Hematopoietic multipotent progenitor cell treated with erythropoietin and hydrocortisone succinate and interleukin-3 and kit ligand, for 15 days (in vitro differentiated cells): ENCODE measurements at regions not wholly inside any gene's neighbourhood (a gene's known extent, or its start where the extent isn't known, plus 50 kb on each side); places are given as distances from the start of the nearest gene placed in this dataset.

ENCODE experiments used
- DNase-seq: peaks from one replicate; pipeline ENCODE4 v3.0.0-alpha.2; 2015; ENCODE audit warnings: low spot score

DNA sequence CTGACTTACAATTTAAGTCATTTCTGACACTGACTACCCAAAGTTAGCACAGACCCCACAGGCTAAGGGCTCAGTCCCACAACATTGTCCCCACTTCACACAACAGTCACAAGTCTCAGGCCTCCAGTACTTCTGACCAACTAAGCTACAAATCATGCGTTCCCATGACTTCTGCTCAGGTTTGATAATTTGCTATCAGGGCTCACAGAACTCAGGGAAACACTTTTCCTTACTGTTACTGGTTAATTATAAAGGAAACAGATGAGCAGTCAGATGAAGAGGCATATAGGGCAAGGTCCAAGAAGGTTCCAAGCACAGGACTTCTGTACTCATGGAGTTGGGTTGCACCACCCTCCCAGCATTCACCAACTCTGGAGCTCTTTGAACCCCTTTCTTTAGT, 151.2 kb upstream of the TNR start:
- no peak for DNase-seq

DNA sequence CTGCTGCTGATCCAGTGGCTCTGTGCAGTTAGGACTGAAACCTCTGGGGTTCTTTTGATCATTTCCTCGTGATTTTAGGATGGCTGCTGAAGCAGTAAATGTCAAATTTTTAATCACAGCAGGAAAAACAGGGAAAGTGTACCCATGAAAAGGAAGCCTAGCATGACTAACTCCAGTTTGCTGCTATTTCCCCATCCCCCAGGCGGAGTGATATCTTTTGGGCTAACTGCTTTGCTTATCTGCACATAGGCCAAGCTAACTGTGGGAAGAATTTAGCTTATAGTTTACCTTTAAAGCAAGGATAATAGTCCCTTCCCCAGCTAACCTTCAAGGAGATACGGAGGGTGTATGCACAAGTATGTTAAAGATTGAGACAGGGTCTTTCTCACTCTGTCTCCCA, 149.8 kb upstream of the TNR start:
- no peak for DNase-seq

DNA sequence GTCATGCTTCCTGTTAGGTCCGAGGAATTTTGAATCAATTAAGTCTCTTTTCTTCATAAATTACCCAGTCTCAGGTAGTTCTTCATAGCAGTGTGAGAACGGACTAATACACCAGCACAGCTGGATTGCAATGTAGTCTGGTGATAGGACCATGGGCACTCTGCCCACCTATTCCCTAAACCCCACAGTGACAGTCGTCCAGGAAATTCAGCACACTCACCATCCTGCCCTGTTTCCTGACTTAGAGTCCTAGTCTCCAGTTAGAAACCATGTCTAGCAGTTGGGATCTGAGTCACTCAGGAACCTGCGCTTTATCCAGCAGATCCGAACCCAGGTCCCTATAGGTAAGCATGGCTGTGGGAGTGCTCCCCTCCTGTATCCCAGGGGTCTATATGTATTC, 149.3 kb upstream of the TNR start:
- DNase-seq, result no peak

DNA sequence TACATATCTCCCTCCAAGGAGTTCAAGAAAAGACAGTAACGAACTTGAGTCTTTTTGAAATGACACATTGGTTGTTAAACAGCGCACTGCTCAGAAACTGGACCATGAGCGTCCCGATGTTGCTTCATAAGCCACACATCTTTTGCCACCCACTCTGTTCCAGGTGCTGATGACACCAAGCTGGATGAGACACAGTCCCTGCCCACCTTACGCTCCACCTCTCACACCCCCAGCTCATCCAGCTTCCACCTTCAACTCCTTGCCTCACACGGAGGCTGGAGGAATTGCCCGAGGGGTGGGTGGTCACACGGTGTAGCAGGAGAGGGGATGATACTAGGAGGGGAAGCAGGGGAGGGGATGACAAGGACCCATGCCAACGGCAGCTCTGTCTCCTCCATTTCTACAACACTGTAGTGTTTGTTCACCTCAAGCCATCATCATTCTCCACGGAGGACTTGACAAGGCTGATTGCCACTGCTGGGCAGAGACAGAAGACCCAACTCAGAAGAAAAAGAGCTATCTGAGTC, 148.5 kb upstream of the TNR start:
- no peak for DNase-seq

DNA sequence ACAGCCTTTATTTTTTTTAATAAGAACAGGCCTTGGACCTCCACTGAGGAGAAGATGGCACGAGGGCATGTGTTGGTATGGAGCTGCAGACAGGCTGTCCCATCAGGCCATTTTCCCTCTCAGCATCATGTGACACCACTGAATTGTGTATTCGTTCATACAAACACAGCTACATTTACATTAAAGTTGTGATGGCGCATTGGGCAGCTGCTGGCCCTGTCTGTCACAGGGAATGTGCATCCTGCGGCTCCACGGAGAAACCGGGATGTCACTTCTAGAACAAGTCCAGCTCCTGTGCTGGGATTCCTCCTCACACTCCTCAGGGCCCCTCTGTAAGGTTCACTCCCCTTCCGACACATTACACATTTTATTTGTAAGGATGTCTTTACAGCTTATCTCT, 147.6 kb upstream of the TNR start:
- no peak for DNase-seq

DNA sequence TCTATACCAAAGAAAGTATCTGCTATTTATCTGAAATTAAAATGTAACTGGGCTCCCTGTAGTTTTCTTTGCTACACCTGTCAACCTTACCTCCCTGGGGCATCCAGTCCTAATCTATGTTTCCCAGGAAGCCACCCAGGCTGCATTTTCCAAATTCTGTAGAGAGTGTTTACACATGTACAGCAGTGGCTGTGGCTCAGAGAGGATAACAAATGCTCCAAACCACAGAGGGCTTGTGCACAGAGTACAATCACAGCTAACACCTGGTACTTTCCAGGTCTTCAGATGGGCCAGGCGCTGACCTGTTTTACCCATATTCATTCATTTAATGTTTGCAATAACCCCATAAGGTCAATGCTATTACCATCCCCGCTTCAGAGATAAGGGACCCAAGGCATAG, 146.5 kb upstream of the TNR start:
- no peak for DNase-seq

DNA sequence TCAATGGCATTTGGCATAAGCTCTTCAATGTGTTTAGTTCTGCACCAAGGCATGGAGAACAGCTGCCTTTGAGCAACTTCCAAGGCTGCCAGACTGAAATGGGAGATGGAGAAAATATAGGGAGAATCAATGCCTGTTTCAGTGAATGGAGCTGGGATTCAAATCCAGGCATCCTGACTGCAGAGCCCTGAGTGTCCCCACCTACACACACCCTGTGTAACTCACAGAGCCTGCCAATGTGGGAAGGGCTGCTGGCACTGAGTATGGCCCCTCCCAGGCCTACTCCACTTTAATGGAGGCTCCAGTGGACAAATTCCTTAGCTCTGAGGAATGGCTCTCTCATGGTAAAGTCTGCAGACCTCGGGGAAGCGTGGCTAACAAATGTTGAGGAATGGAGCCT, 145.6 kb upstream of the TNR start:
- DNase-seq, result no peak

DNA sequence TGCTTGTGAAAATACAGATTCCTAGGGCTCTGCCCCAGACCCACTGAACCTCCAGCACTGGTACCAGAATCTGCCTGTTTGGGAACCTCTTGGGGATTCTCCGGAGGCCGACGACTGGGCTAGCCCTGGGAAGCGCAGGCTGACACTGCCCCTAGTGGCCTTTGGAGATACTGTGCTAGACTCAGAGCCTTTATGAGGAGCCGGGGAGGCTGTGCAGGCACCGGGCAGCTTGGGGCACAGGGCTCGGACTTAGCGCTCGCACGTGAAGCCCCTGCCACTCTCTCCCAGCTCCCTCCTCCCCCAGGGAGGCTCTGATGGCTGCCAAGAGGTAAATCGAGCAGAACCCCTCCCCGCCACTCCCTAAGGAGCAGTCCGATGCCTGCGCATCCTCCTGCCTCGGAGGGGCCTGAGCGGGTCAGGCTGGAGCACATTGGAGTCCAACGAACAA, 144.6 kb upstream of the TNR start:
- peak; percentile 31 for DNase-seq

DNA sequence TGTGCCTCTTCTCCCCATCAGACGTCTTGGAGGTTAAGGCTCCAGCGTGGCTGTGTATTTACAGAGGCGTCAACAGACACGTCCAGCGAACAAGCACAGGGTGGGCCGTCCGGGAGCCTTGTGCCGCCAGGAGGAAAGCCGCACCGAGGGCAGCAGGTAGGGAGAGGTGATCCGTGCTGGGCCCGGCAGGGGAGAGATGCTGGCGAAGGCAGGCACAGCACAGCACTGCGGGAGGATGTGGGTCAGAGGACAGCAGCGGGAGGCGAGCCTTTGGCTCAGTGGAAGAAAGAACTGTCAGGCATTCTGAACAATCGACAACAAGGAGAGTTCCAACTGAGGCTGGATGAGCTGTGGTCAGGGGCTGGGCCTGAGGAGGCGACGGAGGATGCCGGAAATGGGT, 144.1 kb upstream of the TNR start:
- DNase-seq, result no peak

DNA sequence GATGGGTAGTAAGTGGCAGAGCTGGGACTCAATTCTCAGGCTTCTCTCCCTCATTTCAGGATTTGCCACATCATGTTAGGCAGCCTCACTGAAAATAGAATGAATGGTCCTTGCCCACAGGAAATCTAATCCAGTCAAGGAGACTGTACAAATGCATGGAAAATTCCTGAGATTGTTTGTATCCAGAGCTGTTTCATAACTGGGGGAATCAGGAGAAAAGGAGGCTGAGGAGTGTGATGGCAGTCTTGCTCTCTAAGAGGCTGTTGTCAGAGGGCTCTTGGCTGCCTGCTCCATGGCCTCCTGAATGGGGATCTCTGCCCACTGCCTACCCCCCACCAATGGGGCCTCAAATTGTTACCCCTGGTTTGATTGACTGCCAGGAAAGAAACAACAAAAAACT, 141.9 kb upstream of the TNR start:
- DNase-seq, result no peak

DNA sequence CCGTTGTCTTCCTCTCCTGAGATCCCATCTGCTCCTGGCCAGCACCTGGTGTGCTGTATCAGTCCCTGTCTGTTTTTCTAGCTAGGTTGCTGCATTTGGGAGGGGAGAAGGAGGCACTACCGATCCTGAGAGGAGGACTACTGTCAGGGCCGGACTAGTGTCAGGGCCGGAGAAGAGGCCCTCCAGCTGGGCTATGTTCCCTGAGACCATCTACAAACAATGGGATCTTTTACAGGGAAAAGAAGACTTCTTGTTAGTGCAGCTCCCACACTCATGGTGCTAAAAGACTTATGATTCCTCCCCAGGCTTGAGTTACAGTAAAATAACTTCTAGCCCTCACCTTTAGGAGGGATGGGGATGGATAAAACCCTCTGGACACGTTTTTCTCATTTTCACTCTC, 141.0 kb upstream of the TNR start:
- no peak for DNase-seq

DNA sequence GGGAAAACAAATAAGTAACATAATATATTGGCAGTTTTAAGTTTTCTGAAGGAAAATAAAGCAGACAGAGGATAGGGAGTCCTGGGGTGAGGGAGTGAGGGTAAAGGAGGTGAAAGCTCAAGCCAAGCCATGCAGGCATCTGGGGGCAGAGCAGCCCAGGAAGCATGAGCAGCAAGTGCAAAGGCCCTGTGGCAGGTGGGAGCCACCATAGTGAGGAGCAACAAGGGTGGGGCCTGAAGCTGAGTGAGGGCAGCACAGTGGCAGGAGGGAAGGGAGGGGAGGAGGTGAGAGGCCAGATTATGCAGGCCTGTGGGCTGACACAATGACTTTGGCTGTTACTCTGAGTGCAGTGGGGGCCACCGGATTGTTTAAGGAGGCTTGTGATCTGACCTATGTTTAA, 138.8 kb upstream of the TNR start:
- DNase-seq, result no peak

DNA sequence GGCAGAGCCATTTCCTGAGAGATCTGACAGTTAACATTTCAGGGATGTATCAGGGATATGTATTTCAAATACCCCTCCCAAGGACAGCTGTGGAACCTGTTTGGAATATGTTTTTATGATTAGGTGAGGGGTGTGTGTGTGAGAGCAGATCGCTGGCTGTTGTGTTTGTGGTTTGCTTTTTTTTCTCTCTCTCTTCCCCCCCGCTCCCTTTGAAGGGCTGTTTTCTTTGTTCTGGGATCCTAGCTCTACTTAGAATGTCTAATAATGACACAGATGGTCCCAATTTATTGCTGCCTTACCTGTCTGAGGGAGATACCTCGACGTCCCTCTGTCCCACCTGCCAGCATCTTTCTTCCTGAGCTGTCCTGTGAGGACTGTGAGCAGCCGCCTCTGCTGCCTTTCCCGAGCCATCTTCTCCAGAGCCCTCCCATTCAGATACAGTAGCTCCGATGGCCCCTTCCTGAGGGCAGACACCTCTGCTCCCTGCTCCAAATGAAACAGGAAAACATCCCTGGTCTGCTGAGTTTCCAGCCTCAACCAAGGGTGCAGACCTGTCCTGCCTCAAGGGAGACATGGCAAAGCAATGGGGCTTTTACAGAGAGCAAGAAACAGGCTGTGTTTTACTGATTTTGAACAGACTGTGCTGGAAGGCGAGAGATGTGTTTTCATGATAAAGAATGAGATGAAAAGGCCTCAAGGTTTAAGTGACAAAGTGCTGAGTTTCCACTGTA, 138.0 kb upstream of the TNR start:
- DNase-seq, result no peak

DNA sequence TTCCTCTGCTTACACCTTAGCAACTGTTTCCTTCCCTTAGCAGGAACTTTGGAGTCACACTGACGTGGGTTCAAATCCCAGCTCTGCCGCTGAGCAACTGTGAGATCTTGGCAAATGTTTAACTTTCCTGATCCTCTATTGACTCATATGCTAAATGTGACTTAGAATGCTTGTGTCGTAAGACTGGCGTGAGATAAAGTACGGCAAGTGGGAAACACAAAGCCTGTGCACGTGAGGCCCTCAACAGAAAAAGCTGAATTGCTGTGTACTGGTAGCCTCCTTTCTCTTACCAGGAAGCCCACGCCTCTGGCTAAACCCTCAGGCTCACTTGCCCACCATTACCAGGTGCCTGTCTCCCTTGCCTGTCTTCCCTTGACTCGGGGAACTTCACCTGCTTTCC, 135.4 kb upstream of the TNR start:
- DNase-seq, result no peak

DNA sequence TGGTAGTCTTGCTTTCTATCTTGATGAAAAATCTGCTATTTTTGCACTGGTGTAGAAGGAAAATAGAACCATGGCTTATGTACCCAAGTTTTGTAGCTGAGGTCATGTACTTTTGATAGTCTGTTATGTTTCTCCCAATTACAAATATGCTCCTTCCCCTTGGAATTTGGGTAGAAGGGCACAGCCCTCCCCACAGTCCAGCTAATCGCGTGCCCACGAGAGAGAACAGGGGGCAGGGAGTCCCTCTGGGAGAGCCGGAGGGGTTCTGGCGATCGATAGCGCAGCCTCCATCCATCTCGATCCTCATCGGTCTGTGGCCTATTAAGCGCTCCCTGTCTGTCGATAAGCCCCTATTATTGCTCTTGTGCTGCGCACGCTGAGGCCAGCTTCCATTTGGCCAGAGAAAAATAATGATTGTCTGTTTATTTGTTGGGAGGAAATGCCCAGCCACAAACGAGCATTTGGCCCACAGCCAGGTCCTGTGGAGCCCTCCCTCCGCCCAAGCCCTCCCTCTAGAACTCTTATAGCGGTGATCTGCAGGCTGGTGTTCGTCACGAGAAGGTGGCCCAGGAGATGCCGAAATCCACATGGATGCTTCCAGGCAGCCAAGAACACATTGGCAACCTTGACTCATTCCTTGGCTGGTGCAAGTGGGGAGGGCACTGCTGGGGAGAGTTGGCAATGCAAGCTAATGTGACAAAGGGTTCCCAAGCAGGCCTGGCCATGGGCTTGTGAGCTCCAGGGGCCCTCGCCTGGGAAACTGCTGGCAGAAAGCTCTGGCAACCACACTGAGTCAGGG, 134.7 kb upstream of the TNR start:
- DNase-seq, result no peak

DNA sequence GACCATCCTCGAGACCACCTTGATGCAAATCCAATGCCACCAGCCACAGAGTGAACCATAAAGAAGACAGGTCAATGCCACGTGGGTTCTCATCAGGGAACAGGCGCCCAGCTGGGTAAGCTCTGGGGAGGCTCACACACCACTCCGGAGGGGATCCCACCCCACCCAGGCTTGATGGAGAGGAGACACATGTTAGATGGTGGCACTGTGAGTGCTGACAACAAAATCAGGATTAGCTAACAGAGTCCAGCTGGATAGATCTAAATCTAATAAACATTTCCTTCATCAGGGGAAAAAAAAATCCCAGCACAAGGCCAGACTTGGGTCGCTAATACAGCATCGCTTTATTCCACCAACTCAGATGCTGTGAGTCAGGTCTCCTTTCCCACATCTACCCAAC, 132.2 kb upstream of the TNR start:
- no peak for DNase-seq

DNA sequence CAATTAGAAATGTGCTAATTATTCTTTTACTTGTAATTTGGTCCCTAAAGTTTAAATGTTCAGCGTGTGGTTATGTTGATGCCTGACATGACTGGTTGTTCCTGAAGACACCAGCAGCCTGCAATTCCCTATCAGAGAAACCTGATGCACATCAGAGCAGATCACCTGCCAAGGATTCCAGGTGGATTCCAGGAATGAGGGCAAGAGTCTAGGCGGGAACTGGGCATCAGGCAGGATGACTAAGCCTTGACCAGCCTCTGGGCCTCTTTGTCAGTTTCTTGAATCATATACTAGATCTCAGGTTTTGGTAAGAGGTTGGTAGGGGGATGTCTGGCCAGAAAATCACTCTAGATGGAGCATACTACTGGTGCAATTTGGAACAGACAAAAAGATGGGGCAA, 130.7 kb upstream of the TNR start:
- DNase-seq, result no peak

DNA sequence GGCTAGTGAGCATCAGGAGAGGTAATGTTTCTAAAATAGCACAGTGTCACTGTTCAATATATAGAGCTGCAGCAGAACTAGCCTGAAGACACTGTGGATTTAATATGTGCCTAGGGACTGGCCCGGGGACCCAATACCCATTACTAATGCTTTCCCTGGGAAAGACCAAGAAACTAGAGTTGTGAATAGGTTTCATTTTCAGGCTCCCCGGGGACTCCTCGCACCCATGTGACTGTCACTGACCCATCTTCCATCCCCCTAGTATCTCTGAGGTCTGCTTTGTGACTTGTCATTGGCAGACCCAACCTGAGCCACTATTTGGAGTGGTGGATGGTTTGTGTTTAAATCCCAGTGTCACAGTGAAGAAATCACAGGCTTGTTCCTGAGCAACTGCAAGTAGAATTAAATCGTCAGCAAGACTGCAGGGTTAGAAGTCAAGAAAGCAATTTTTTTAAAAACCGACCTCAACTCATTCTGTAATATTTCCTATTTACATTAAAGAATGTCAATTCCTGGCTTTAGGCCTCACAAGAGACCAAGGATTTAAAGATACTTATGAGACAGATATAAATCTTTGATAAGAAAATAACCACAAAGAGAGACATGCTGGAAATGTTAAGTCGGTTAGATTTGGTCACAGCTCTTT, 130.0 kb upstream of the TNR start:
- DNase-seq, result no peak

DNA sequence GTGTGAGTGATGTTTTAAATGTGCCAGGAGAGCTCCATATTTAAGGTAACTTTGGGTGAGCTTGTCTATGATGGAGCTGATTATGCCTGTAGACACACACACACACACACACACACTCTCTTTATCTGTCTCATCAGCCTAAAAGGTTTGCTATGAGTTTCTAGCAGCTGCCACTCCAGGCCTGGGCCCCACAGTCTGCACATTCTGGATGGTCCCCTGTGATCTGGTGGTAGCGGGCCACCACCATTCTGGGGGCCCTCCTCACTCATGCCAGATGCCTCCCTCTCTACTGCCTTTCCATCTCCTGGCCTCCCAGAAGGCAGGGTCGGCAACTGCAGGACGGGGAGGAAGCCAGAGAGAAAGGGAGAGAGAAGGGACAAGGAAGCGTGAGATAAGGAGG, 129.2 kb upstream of the TNR start:
- no peak for DNase-seq

DNA sequence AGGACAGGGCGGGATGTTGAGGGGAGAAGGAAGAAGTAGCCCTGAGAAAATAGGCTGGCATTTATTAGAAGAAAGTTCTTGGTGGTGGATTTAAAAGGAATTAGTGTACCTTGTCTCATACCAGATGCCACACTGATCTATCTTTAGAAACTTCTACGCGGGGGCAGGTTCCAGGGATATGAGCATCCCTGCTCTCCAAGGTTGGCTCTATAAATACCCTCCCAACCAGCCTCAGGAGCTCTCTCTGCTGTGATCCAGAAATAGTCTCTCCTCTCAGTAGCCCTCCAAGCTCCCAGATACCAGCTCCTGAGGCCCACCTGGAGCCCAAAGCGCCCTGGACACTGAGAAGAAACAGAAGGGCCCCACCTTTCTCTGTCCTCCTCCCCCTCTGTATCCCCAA, 128.3 kb upstream of the TNR start:
- DNase-seq, result no peak

DNA sequence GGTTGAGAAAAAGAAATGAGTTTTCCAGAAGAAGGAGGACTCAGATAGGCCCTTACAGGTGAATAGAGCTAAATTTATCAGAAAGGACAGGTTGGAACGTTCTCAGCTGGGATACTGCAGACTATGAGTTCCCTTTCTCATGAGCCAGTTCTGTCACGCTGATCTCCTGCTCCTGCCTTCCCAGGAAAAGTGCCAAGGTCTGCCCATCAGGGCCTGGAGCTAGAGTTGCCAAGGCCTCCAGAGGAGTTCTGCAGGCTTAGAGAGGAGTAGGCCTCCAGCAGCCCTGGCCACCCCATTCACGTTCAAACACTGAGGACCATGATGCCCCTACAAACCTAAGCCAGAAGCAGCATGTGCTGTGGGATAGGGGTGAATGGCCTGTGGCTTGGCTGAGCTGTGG, 126.8 kb upstream of the TNR start:
- no peak for DNase-seq

DNA sequence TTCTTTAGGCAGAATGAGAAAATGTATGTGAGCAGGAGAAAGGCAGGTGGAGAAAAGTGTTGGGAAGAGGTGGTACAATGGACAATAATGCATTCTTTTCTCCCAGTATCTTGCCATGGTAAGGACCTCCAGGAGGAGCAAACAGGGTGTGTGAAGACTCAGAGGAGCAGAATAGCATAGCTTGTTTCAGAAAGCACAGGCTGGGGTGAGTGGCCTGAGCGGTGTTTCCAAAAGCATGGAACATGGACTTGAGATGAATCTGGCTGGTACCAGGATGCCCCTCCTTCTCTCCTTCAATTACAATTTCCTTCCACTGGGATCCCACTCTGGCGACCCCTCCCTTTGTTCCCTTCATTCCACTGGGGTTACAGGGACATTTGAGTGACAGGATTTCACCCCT, 123.4 kb upstream of the TNR start:
- no peak for DNase-seq
